Stimulated activated effector memory CD8-positive, alpha-beta T cell treated with anti-CD3 and anti-CD28 coated beads, Interleukin-12 subunit alpha, Interleukin-12 subunit beta, amount 100 ng/mL, for 72 hours (primary cell): ENCODE measurements at regions not wholly inside any gene's neighbourhood (a gene's known extent, or its start where the extent isn't known, plus 50 kb on each side); places are given as distances from the start of the nearest gene placed in this dataset.

Source experiments
- ATAC-seq: fragments of 150-1000 bp; cut with Tn5 transposase; 2 replicates; pipeline ENCODE4 v1.10.0; 2021
- DNase-seq, 2 donors: peaks; one replicate each; pipeline ENCODE4 v3.0.0; 2021 to 2022; ENCODE audit warnings: low spot score in 2 of 2
- H3K27ac Mint-ChIP-seq: one replicate; pipeline ENCODE4 v1.8.0; 2022; ENCODE audit warnings: mild to moderate bottlenecking, mixed read lengths
- H3K36me3 Mint-ChIP-seq: one replicate; pipeline ENCODE4 v1.8.0; 2022; ENCODE audit warnings: mild to moderate bottlenecking, mixed read lengths
- H3K4me1 Mint-ChIP-seq: one replicate; pipeline ENCODE4 v1.8.0; 2022; ENCODE audit warnings: mixed read lengths
- H3K4me3 Mint-ChIP-seq: one replicate; pipeline ENCODE4 v1.8.0; 2022; ENCODE audit warnings: mild to moderate bottlenecking, mixed read lengths
- H3K9me3 Mint-ChIP-seq: one replicate; pipeline ENCODE4 v1.8.0; 2022; ENCODE audit warnings: mixed read lengths

GRCh38 chr21:16192902-16193301 is 463.1 kb downstream of the USP25 start:
- DNase-seq (no peak), ATAC-seq (no peak)
- Mint-ChIP-seq H3K27ac (no peak overlapping the region), H3K36me3 (no peaks in the 10 kb centered on the region), H3K9me3 (peaks cover 10% of the 10 kb centered on the region), H3K4me1 (no peaks in the 10 kb centered on the region), H3K4me3 (no peak overlapping the region)

DNA sequence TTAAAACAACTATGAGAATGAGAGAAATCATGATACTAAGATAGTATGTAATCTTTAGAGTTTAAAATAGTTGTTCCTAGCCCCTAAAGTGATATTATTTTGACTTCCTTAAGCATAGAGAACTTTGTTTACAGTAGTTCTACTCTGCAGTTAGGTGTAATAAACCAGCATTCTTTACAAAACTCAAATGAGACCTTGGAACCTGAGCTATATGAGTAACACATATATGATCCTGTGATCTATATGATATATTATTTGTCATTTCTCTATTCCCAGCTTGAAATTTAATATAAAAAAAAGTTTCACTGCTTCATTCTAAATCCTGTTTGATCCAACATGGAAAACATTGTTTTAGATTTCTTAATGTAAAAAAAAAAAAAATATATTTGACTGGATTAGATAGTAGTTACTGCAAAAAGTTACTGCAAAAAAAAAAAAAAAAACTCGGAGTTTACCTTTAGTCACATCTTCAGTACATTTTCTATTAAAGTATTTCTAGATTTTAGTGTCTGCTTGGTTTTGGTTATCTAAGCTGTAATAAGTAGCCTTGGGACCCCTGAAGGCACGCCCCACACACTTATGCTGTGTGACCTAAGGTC is 463.8 kb downstream of the USP25 start:
- Mint-ChIP-seq H3K27ac (no peak overlapping the region), H3K9me3 (peaks cover 14% of the 10 kb centered on the region), H3K4me1 (no peaks in the 10 kb centered on the region), H3K4me3 (no peak overlapping the region), H3K36me3 (no peaks in the 10 kb centered on the region)
- no peak for DNase-seq
- ATAC-seq = no peak

DNA sequence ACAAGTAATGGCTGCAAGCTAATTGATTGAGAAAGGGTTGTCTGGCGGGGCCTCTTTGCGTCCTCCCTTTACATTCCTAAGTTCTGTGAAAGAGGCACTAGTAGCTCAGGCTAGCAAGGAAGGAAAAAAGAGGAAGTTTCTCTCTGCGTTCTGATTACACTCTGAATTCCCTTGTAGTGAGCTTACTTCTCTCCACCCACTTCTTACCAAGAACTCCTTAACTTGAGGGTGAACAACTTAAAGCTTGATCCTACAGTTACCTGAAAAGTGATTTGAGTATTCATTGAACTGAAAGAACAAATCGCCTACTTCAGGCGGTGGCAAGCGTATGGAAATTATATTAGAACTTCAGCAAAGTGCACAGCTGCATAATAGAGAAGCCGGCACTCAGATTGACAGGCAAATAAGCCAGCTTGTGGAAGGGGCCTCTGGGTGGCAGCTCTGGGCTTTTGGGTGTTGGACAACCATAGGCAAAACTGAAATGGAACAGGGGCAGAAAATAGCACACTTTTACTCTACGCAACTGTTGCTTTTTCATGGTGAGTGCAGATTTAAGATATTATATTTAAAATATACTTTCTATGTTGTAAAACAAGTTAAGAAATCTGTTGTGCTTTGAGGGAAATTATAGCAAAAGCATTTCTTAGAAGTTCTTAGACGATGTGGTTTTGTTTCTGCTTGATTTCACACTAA is 464.5 kb downstream of the USP25 start:
- no peaks in the 10 kb centered on the region for H3K4me1 Mint-ChIP-seq
- H3K27ac Mint-ChIP-seq = no peak overlapping the region
- no peaks in the 10 kb centered on the region for H3K36me3 Mint-ChIP-seq
- H3K4me3 Mint-ChIP-seq = no peak overlapping the region
- peaks cover 14% of the 10 kb centered on the region for H3K9me3 Mint-ChIP-seq
- no peak for ATAC-seq
- DNase-seq = no peak

- no peak overlapping the region for H3K27ac Mint-ChIP-seq
- ATAC-seq (no peak), DNase-seq (no peak)
- no peak overlapping the region for H3K4me3 Mint-ChIP-seq
- no peaks in the 10 kb centered on the region for H3K36me3 Mint-ChIP-seq
- H3K4me1 Mint-ChIP-seq = no peaks in the 10 kb centered on the region
- H3K9me3 Mint-ChIP-seq = peaks cover 10% of the 10 kb centered on the region
Observed at GRCh38 chr21:16194788-16195537, 465.2 kb downstream of the USP25 start.

DNA sequence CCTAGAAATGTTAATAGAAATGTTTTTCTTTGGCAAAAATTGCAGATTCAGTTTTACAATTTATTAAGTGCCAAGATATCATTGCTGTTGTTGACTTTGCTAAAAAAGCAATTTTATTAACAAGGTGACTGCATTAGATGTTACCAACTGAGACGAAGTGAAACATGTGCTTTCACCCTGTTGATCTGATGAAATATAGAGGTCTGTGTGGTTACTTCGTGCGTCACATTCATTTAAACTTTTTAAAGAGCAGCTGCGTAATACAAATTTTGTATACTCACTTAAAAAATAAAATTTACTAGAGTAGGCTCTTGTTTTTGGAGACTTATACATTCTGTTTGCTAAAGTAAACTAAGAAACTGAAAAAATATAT is 465.7 kb downstream of the USP25 start:
- no peaks in the 10 kb centered on the region for H3K36me3 Mint-ChIP-seq
- no peak for ATAC-seq
- no peak for DNase-seq
- no peak overlapping the region for H3K4me3 Mint-ChIP-seq
- peaks cover 8% of the 10 kb centered on the region for H3K9me3 Mint-ChIP-seq
- H3K4me1 Mint-ChIP-seq = no peaks in the 10 kb centered on the region
- H3K27ac Mint-ChIP-seq = no peak overlapping the region

DNA sequence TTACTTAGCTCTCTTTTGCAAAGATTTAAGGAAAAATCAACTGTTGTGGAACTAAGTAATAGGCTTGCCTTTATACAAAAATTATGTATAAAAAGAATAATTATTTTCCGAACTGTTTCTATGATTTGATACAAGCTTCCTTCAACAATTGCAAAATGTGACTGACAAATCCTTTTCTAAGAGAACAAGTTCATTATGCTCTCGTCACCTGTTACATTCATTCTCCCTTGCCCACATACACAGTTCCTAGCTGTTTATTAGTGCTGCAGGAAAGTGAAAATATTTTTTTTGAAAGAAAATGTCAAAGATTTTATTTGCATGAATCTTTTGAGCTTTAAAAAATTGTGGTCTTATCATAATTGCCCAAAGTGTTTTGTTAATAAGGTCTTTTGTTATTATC is 466.2 kb downstream of the USP25 start:
- peaks cover 5% of the 10 kb centered on the region for H3K9me3 Mint-ChIP-seq
- no peak overlapping the region for H3K4me3 Mint-ChIP-seq
- H3K27ac Mint-ChIP-seq = no peak overlapping the region
- H3K36me3 Mint-ChIP-seq = no peaks in the 10 kb centered on the region
- ATAC-seq (no peak), DNase-seq (no peak)
- no peaks in the 10 kb centered on the region for H3K4me1 Mint-ChIP-seq

DNA sequence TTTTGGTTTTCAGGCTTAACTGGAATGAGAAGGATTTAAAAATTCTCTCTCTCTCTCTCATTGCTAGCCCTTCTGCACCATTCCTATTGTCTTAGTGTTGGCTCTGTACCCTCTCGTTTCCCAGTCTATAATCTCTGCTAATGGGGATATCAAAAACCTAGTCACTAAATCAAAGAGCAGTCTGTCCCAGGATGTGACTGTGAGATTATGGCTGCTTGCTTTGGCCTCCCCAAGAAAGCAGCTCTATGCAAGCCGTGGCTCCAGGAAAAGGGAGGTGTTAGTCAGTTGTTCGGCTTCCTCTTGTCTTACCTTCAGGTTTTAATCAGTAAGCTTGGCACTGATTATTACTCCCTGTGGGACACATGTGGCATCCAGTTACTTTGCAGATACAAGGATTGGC is 468.8 kb downstream of the USP25 start:
- Mint-ChIP-seq H3K36me3 (no peaks in the 10 kb centered on the region), H3K27ac (no peak overlapping the region), H3K4me1 (no peaks in the 10 kb centered on the region), H3K4me3 (no peak overlapping the region), H3K9me3 (peaks cover 7% of the 10 kb centered on the region)
- no peak for ATAC-seq
- no peak for DNase-seq

GRCh38 chr21:16199539-16199938 is 469.8 kb downstream of the USP25 start:
- ATAC-seq (no peak), DNase-seq (no peak)
- no peaks in the 10 kb centered on the region for H3K4me1 Mint-ChIP-seq
- H3K4me3 Mint-ChIP-seq = no peak overlapping the region
- no peaks in the 10 kb centered on the region for H3K36me3 Mint-ChIP-seq
- H3K9me3 Mint-ChIP-seq = peaks cover 7% of the 10 kb centered on the region
- no peak overlapping the region for H3K27ac Mint-ChIP-seq

DNA sequence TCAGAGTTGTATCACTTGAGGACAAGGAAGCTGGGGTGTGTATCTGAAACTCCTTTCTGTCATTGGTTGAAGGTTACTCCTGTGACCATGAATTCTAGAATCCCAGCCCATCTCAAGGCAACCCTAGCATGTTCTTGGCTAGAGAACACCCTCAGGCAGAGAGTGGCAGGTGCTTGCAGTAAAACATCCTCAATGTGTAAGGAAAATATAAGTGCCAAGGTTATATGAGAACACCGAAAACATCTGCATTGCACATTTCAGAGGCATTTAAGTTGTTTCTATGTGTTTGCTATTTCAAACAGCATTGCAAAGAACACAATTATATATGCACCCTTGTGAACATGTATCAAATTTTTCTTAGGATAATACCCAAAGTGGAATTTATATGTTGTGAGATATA is 471.9 kb downstream of the USP25 start:
- no peak overlapping the region for H3K4me3 Mint-ChIP-seq
- peaks cover 12% of the 10 kb centered on the region for H3K9me3 Mint-ChIP-seq
- H3K4me1 Mint-ChIP-seq = no peaks in the 10 kb centered on the region

GRCh38 chr21:16205527-16205926 is 475.7 kb downstream of the USP25 start:
- Mint-ChIP-seq H3K36me3 (no peaks in the 10 kb centered on the region), H3K4me3 (no peak overlapping the region)
- DNase-seq = no peak

More for the DNA sequence above, 471.9 kb downstream of the USP25 start:
- DNase-seq = no peak
- no peaks in the 10 kb centered on the region for H3K36me3 Mint-ChIP-seq
- ATAC-seq = no peak
- no peak overlapping the region for H3K27ac Mint-ChIP-seq

GRCh38 chr21:16211339-16212303 is 481.8 kb downstream of the USP25 start:
- no peaks in the 10 kb centered on the region for H3K36me3 Mint-ChIP-seq
- H3K4me3 Mint-ChIP-seq = no peak overlapping the region
- no peak for DNase-seq
- H3K9me3 Mint-ChIP-seq = peaks cover 3% of the 10 kb centered on the region
- ATAC-seq = peak; percentile 28
- no peaks in the 10 kb centered on the region for H3K4me1 Mint-ChIP-seq
- no peak overlapping the region for H3K27ac Mint-ChIP-seq

More at GRCh38 chr21:16205527-16205926, 475.7 kb downstream of the USP25 start:
- no peak for ATAC-seq
- Mint-ChIP-seq H3K4me1 (no peaks in the 10 kb centered on the region), H3K27ac (no peak overlapping the region), H3K9me3 (peaks cover 11% of the 10 kb centered on the region)

GRCh38 chr21:16213518-16213917 is 483.7 kb downstream of the USP25 start:
- Mint-ChIP-seq H3K4me1 (no peaks in the 10 kb centered on the region), H3K9me3 (peaks cover 3% of the 10 kb centered on the region), H3K27ac (no peak overlapping the region), H3K36me3 (no peaks in the 10 kb centered on the region), H3K4me3 (no peak overlapping the region)
- DNase-seq (no peak), ATAC-seq (no peak)

- Mint-ChIP-seq H3K27ac (no peak overlapping the region), H3K4me3 (no peak overlapping the region), H3K9me3 (no peaks in the 10 kb centered on the region), H3K36me3 (no peaks in the 10 kb centered on the region), H3K4me1 (no peaks in the 10 kb centered on the region)
- ATAC-seq (no peak), DNase-seq (no peak)
Observed at GRCh38 chr21:16215193-16215592, 485.4 kb downstream of the USP25 start.

DNA sequence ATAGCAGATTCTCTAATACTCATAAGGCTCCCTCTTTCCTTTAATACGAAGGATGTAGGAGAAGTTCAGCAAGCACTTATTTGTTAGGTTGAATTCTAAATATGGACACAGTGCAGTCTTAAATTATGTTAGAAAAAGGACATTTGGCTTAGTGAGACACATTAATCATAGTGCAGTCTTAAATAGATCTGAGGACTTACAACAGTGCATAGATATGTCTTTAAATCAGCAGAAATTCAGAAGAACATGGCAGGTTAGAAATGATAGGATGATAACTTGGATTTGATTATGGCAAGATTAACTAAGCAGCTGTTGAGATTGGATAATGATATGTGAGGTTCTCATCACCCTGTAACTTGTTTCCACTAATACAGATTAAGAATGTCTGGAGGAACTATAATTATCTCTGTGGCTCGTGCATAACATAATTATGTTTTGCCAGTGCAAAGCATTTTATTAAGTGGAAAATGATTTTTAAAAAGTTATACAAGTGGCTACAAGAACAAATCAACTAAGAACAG is 485.9 kb downstream of the USP25 start:
- ATAC-seq = no peak
- Mint-ChIP-seq H3K9me3 (no peaks in the 10 kb centered on the region), H3K4me3 (no peak overlapping the region), H3K4me1 (no peaks in the 10 kb centered on the region), H3K36me3 (no peaks in the 10 kb centered on the region), H3K27ac (no peak overlapping the region)
- no peak for DNase-seq
